K562 (cell line): ENCODE measurements at regions not wholly inside any gene's neighbourhood (a gene's known extent, or its start where the extent isn't known, plus 50 kb on each side); places are given as distances from the start of the nearest gene placed in this dataset.

Source experiments
- ARID3A ChIP-seq: IDR thresholded peaks from 2 replicates; pipeline ENCODE4 v1.6.1; 2012; ENCODE audit warnings: low read depth, low read length, improper control_type of control experiment, borderline replicate concordance
- BRCA1 ChIP-seq, 2 experiments: fragments of 450-650 bp in 1 of 2; sonication (generic) in 1 of 2; formaldehyde crosslinking in 1 of 2; IDR thresholded peaks; 2 replicates each; pipeline versions ENCODE4 v1.5.0 to v1.6.1; 2017 to 2020; ENCODE audit warnings: mild to moderate bottlenecking in 1 of 2, missing genetic modification reagents in 1 of 2
- CTCF ChIP-seq, 3 experiments: IDR thresholded peaks in 2 of 3; conservative IDR thresholded peaks in 1 of 3; 2 replicates each; pipeline ENCODE4 v1.5.1; 2011 to 2012; ENCODE audit warnings: low read length in 3 of 3, mild to moderate bottlenecking in 3 of 3, control low read depth in 2 of 3, improper control_type of control experiment in 1 of 3, inconsistent platforms in 1 of 3, low read depth in 1 of 3, mixed read lengths in 1 of 3, moderate library complexity in 1 of 3; ENCODE audit not compliant: insufficient read depth in 2 of 3
- FOXK1 ChIP-seq: sonication (generic); formaldehyde crosslinking; IDR thresholded peaks from 2 replicates; pipeline ENCODE4 v1.8.0; 2022; ENCODE audit warnings: missing genetic modification reagents, mild to moderate bottlenecking, borderline replicate concordance
- FOXK2 ChIP-seq, 2 experiments: fragments of 450-650 bp; IDR thresholded peaks in 1 of 2; conservative IDR thresholded peaks in 1 of 2; 2 replicates each; pipeline ENCODE4 v1.6.1; 2016; ENCODE audit warnings: low read depth in 2 of 2, mild to moderate bottlenecking in 1 of 2
- GATAD2A ChIP-seq: fragments of 450-650 bp; IDR thresholded peaks from 2 replicates; pipeline ENCODE4 v1.6.1; 2017
- GTF2F1 ChIP-seq: IDR thresholded peaks from 2 replicates; pipeline ENCODE4 v1.6.1; 2011; ENCODE audit warnings: low read depth, low read length, improper control_type of control experiment
- HMGXB4 ChIP-seq: sonication (generic); formaldehyde crosslinking; IDR thresholded peaks from 2 replicates; pipeline ENCODE4 v1.8.1; 2023; ENCODE audit warnings: mild to moderate bottlenecking, missing genetic modification reagents
- MYC ChIP-seq, 2 experiments: fragments of 250-450 bp in 1 of 2; sonication (Bioruptor Pico) in 1 of 2; IDR thresholded peaks; 2 replicates each; pipeline versions ENCODE4 v1.5.1 to v1.6.1; 2012 to 2021; ENCODE audit warnings: low read depth in 2 of 2, borderline replicate concordance in 1 of 2, improper control_type of control experiment in 1 of 2, low read length in 1 of 2, mild to moderate bottlenecking in 1 of 2, moderate library complexity in 1 of 2
- RAD51 ChIP-seq: fragments of 450-650 bp; IDR thresholded peaks from 2 replicates; pipeline ENCODE4 v1.7.1; 2016; ENCODE audit warnings: low read depth, mild to moderate bottlenecking, borderline replicate concordance
- SIN3A ChIP-seq, 2 experiments: fragments of 150-350 bp in 1 of 2; IDR thresholded peaks; 2 replicates each; pipeline ENCODE4 v1.6.1; 2011 to 2016; ENCODE audit warnings: borderline replicate concordance in 2 of 2, low read depth in 2 of 2, low read length in 2 of 2, mild to moderate bottlenecking in 2 of 2, moderate library complexity in 2 of 2; ENCODE audit not compliant: control insufficient read depth in 1 of 2
- TARDBP ChIP-seq: fragments of 450-650 bp; IDR thresholded peaks from 2 replicates; pipeline ENCODE4 v1.6.1; 2016

DNA sequence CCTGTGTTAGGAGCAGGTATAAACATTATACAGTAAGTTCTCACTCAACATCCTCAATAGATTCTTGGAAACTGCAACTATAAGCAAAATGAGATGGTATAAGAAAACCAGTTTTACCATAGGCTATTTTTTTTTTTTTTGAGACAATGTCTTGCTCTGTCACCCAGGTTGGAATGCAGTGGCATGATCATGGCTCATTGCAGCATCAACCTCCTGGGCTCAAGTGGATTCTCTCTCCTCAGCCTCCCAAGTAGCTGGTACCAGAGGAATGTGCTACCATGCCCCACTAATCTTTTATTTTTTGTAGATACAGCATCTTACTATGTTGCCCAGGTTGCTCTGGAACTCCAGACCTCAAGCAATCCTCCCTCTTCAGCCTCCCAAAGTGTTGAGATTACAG lies 50.1 kb upstream of the ADRB2 start:
- TF ChIP-seq GTF2F1: no peak
- TF ChIP-seq CTCF (IDR thresholded peaks at IDR 0.05 in 2 of 3, conservative IDR thresholded peaks at IDR 0.05 in 1 of 3; ENCODE audit: insufficient read depth in 2 of 3, low read depth in 1 of 3, low read length in 3 of 3): no peak
- TF ChIP-seq FOXK1: no peak
- TF ChIP-seq BRCA1 (IDR thresholded peaks at IDR 0.05): no peak
- no peak for TF ChIP-seq BRCA1 (CRISPR knock-in tag; IDR thresholded peaks at IDR 0.05)
- no peak for TF ChIP-seq MYC (IDR thresholded peaks at IDR 0.05; ENCODE audit: low read depth, low read length)
- TF ChIP-seq MYC (CRISPR knock-in tag; IDR thresholded peaks at IDR 0.05; ENCODE audit: borderline replicate concordance, low read depth): no peak
- TF ChIP-seq FOXK2 (conservative IDR thresholded peaks at IDR 0.05 in 1 of 2, IDR thresholded peaks at IDR 0.05 in 1 of 2; ENCODE audit: low read depth in 2 of 2): no peak
- TF ChIP-seq HMGXB4: no peak
- no peak for TF ChIP-seq TARDBP
- TF ChIP-seq SIN3A (IDR thresholded peaks at IDR 0.05; ENCODE audit: borderline replicate concordance in 2 of 2, control insufficient read depth in 1 of 2, low read depth in 2 of 2, low read length in 2 of 2): no peak
- no peak for TF ChIP-seq ARID3A
- no peak for TF ChIP-seq RAD51
- no peak for TF ChIP-seq GATAD2A
